MCF 10A (cell line): ENCODE measurements at regions not wholly inside any gene's neighbourhood (a gene's known extent, or its start where the extent isn't known, plus 50 kb on each side); places are given as distances from the start of the nearest gene placed in this dataset.

ENCODE experiments used
- BruUV-seq: library from RNA; stranded (reverse); fragments of 400-500 nt; replicated peaks from 2 replicates; lab custom pipeline; 2021; lab: Mats Ljungman, UMichigan
- CTCF ChIA-PET: fragments of 300-600 bp; sonication (Branson Sonifier 250); formaldehyde crosslinking; extraction: SDS; loops from one replicate; lab custom pipeline; 2021; ENCODE audit warnings: antibody characterized with exemption, inconsistent platforms; lab: Yijun Ruan, JAX
- POLR2A ChIA-PET: fragments of 300-600, 350-650 bp; sonication (Branson Sonifier 250); formaldehyde crosslinking; extraction: SDS; loops from one replicate; lab custom pipeline; 2020; ENCODE audit warnings: antibody characterized with exemption, inconsistent platforms; lab: Yijun Ruan, JAX
- DNase-seq: peaks from one replicate; pipeline ENCODE4 v3.0.0-alpha.2; 2018; ENCODE audit not compliant: unreplicated experiment
- H3K27ac Mint-ChIP-seq: one replicate; pipeline ENCODE4 v1.8.0; 2022; ENCODE audit warnings: mild to moderate bottlenecking, low read depth, mixed read lengths; ENCODE audit not compliant: unreplicated experiment
- H3K27me3 Mint-ChIP-seq: one replicate; pipeline ENCODE4 v1.8.0; 2022; ENCODE audit warnings: mixed read lengths; ENCODE audit not compliant: insufficient read depth, unreplicated experiment
- H3K36me3 Mint-ChIP-seq: one replicate; pipeline ENCODE4 v1.8.0; 2022; ENCODE audit warnings: mild to moderate bottlenecking, moderate library complexity, mixed read lengths; ENCODE audit not compliant: insufficient read depth, unreplicated experiment
- H3K4me1 Mint-ChIP-seq: one replicate; pipeline ENCODE4 v1.8.0; 2022; ENCODE audit warnings: mixed read lengths; ENCODE audit not compliant: insufficient read depth, unreplicated experiment
- H3K4me3 Mint-ChIP-seq: one replicate; pipeline ENCODE4 v1.8.0; 2022; ENCODE audit warnings: mild to moderate bottlenecking, moderate library complexity, mixed read lengths; ENCODE audit not compliant: unreplicated experiment
- H3K9me3 Mint-ChIP-seq: one replicate; pipeline ENCODE4 v1.8.0; 2022; ENCODE audit warnings: mixed read lengths; ENCODE audit not compliant: unreplicated experiment
- intact Hi-C: fragments of 100-400 bp; cut with micrococcal nuclease; formaldehyde crosslinking; loops from 2 replicates; pipeline ENCODE4 v1.14.1; 2022
- TF ChIP-seq, protein P1 (sequence below): fragments of 200-600 bp; IDR thresholded peaks from one replicate; pipeline ENCODE4 v1.8.0; 2022; ENCODE audit warnings: antibody characterized with exemption, mild to moderate bottlenecking; ENCODE audit not compliant: unreplicated experiment

DNA sequence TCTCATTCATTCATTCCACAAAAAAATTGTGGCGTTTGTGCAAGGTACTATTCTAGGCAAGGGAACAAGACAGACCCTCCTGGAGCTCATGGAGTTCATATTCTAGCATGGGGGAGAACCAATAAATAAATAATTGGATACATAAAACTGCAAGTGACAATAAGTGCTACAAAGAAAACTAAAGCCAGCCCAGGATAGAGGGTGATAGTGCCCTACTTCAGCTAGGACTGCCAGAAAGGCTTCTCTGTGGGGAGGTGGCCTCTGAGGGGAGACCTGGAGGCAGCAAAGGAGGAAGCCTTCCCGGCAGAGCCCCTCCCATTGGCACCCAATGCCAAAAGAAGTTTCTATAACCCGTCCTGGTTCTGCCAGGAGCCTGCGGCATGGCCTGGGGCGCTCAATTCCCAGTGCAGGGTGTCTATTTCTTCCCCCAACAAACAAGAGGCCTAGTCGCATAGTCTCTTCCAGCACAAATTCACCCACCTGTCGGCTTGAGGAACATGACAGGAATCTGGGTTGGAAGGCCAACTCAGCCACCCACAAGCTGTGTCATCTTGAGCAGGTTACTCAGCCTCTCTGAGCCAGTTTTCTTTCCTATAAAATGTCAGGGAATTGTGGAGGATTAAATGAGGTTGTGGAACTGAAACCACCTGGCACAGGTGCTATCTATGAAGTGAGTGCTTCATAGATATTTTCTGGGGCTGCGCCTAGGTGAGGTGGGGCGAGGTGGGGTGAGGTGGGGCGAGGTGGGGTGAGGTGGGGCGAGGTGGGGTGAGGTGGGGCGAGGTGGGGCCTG lies 94.3 kb downstream of the ZFP36L2 start:
- no peaks in the 10 kb centered on the region for H3K36me3 Mint-ChIP-seq
- no peaks in the 10 kb centered on the region for H3K9me3 Mint-ChIP-seq
- ChIA-PET CTCF (interaction anchor here (0.6 to 2.7 kb wide), 19 partner anchors 8 to 407 kb away, joined by 3 to 17 read pairs (median 4); no protein-coding TSS in a partner anchor), POLR2A (interaction anchor here (0.5 to 14.4 kb wide), 29 partner anchors 10 to 409 kb away, joined by 3 to 240 read pairs (median 5); partner anchors contain the start of gene ZFP36L2)
- H3K27me3 Mint-ChIP-seq: no peaks in the 10 kb centered on the region
- peak; percentile 85 for DNase-seq
- H3K4me1 Mint-ChIP-seq: peaks cover 41% of the 10 kb centered on the region
- BruUV-seq: TSS peak; percentile 80
- TF ChIP-seq, protein P1, sequence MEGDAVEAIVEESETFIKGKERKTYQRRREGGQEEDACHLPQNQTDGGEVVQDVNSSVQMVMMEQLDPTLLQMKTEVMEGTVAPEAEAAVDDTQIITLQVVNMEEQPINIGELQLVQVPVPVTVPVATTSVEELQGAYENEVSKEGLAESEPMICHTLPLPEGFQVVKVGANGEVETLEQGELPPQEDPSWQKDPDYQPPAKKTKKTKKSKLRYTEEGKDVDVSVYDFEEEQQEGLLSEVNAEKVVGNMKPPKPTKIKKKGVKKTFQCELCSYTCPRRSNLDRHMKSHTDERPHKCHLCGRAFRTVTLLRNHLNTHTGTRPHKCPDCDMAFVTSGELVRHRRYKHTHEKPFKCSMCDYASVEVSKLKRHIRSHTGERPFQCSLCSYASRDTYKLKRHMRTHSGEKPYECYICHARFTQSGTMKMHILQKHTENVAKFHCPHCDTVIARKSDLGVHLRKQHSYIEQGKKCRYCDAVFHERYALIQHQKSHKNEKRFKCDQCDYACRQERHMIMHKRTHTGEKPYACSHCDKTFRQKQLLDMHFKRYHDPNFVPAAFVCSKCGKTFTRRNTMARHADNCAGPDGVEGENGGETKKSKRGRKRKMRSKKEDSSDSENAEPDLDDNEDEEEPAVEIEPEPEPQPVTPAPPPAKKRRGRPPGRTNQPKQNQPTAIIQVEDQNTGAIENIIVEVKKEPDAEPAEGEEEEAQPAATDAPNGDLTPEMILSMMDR: no peak
- peak overlapping the region; percentile 89 for H3K27ac Mint-ChIP-seq
- intact Hi-C loops: loop anchor here (1.0 to 5.0 kb wide), 13 partner anchors 35 to 352 kb away; no protein-coding TSS in a partner anchor
- H3K4me3 Mint-ChIP-seq: peak overlapping the region; percentile 19

DNA sequence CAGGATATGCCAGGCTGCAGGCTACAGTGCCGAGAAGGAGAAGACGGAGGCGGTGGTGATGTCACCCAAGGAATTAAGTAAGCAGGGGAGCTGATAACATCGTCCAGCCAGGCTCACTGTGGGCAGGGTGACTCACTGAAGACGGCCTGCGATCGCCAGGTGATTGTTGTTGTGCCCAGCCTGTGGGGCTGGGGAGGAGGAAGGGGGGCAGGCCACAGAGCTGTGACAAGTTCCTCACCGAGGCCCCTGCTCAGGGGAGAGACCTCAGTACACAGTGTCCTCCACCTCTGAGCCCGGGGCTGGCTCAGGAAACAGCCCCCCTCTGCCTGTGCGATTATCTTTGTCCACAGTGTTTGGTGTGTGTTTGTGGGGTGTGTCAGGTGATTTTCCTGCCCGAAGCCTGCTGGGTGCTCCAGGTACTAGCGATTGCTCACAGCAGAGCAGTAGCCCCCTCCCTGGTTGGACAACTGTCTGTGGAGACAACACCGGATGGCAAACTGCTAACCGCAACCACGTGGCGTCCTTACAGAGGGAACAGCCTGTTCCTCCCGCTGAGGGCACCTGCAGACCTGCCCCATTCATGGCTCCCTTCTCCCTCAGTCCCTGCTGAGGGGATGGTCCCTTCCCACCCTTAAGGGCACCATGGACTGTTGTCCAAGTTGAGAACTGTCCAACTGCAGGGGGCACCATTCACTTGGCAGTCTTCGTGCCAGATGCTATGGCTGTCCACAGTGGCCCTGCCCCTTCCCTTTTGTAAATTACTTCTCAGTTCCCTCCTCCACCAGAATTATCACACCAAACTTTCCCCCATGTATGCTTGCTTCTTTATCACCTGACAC lies 95.1 kb downstream of the ZFP36L2 start:
- Mint-ChIP-seq H3K4me3 (peak overlapping the region; percentile 19), H3K36me3 (no peaks in the 10 kb centered on the region), H3K27me3 (no peaks in the 10 kb centered on the region), H3K27ac (peak overlapping the region; percentile 89), H3K4me1 (peaks cover 42% of the 10 kb centered on the region), H3K9me3 (no peaks in the 10 kb centered on the region)
- POLR2A ChIA-PET: interaction anchor here (0.6 to 14.4 kb wide), 38 partner anchors 9 to 411 kb away, joined by 3 to 240 read pairs (median 5); partner anchors contain the start of gene ZFP36L2
- CTCF ChIA-PET: interaction anchor here (0.6 to 2.7 kb wide), 21 partner anchors 9 to 408 kb away, joined by 3 to 17 read pairs (median 4); no protein-coding TSS in a partner anchor
- no TSS peak for BruUV-seq
- DNase-seq: peak; percentile 99
- TF ChIP-seq, protein P1: peak; percentile 63
- intact Hi-C loops: loop anchor here (1.0 to 5.0 kb wide), 13 partner anchors 36 to 353 kb away; no protein-coding TSS in a partner anchor

DNA sequence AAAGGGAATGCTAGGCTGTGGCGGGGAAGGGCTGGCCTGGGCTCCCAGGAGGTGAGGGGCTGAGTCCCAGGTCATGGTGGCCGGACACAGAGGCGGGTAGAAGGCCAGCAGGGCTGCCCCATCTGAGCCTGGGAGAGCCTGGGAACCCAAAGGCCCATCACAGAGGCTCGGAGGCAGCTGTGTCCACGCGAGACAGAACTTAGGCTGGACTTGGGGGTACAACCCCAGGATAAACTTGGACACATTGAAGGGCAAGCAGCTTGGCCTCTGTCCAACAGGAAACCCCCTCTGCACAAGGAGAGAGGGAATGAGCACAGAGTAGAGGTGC lies 95.9 kb downstream of the ZFP36L2 start:
- Mint-ChIP-seq H3K4me3 (no peak overlapping the region), H3K9me3 (no peaks in the 10 kb centered on the region), H3K27ac (peak overlapping the region; percentile 89), H3K4me1 (peaks cover 45% of the 10 kb centered on the region), H3K36me3 (no peaks in the 10 kb centered on the region), H3K27me3 (no peaks in the 10 kb centered on the region)
- intact Hi-C loops: loop anchor here (2.0 to 5.0 kb wide), 2 partner anchors 37 to 48 kb away; no protein-coding TSS in a partner anchor
- TSS peak; percentile 83 for BruUV-seq
- no peak for DNase-seq
- ChIA-PET CTCF (interaction anchor here (0.5 to 2.1 kb wide), 13 partner anchors 9 to 155 kb away, joined by 3 to 7 read pairs (median 5); no protein-coding TSS in a partner anchor), POLR2A (interaction anchor here (0.6 to 14.4 kb wide), 24 partner anchors 9 to 412 kb away, joined by 3 to 240 read pairs (median 5); partner anchors contain the start of gene ZFP36L2)
- TF ChIP-seq, protein P1: no peak
